ENCODE measurements at regions not wholly inside any gene's neighbourhood (a gene's known extent, or its start where the extent isn't known, plus 50 kb on each side); places are given as distances from the start of the nearest gene placed in this dataset.

DNA sequence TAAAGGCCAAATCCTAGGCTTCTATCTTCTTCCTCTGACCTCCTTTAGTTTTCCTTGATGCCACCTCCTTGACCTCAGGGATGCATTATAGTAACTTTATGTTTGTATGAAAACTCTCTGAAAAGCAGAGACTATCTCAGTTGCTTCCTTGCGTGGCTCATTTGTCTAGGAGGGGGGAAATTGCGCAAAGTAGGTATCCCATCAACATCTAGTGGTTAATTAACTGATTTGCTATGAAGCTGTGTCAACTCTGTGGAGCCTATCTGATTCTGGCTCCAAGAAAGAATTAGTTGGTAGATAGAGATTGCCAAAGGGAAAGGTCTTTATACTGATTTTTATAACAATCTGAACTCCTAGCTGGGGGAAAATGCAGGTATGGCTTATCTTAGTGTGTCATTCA is 82.1 kb upstream of the FRY start:
- H3K4me2 ChIP-seq (ENCODE audit: insufficient read depth, low read length) = no peak overlapping the region
- H3K27me3 ChIP-seq (ENCODE audit: insufficient read depth, low read length) = no peaks in the 10 kb centered on the region
- H2AFZ ChIP-seq (ENCODE audit: low read length) = no peak overlapping the region
- no peak overlapping the region for H3K27ac ChIP-seq (ENCODE audit: low read depth, low read length)
- no peaks in the 10 kb centered on the region for H3K36me3 ChIP-seq (ENCODE audit: insufficient read depth, low read length)
- no peak overlapping the region for H3K4me3 ChIP-seq (ENCODE audit: insufficient read depth, low read length)
- DNase-seq (ENCODE audit: insufficient read length, low spot score, missing footprints) = no peak
- H4K20me1 ChIP-seq (ENCODE audit: insufficient read depth, low read length) = no peaks in the 10 kb centered on the region
- no peaks in the 10 kb centered on the region for H3K9me3 ChIP-seq (ENCODE audit: low read depth, low read length)
- H3K79me2 ChIP-seq (ENCODE audit: insufficient read depth, low read length) = no peaks in the 10 kb centered on the region
- TF ChIP-seq, protein P1, sequence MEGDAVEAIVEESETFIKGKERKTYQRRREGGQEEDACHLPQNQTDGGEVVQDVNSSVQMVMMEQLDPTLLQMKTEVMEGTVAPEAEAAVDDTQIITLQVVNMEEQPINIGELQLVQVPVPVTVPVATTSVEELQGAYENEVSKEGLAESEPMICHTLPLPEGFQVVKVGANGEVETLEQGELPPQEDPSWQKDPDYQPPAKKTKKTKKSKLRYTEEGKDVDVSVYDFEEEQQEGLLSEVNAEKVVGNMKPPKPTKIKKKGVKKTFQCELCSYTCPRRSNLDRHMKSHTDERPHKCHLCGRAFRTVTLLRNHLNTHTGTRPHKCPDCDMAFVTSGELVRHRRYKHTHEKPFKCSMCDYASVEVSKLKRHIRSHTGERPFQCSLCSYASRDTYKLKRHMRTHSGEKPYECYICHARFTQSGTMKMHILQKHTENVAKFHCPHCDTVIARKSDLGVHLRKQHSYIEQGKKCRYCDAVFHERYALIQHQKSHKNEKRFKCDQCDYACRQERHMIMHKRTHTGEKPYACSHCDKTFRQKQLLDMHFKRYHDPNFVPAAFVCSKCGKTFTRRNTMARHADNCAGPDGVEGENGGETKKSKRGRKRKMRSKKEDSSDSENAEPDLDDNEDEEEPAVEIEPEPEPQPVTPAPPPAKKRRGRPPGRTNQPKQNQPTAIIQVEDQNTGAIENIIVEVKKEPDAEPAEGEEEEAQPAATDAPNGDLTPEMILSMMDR (IDR thresholded peaks at IDR 0.05; ENCODE audit: extremely low read depth, low read depth, low read length) = no peak
- H3K4me1 ChIP-seq (ENCODE audit: insufficient read depth, low read length) = peaks cover 35% of the 10 kb centered on the region

DNA sequence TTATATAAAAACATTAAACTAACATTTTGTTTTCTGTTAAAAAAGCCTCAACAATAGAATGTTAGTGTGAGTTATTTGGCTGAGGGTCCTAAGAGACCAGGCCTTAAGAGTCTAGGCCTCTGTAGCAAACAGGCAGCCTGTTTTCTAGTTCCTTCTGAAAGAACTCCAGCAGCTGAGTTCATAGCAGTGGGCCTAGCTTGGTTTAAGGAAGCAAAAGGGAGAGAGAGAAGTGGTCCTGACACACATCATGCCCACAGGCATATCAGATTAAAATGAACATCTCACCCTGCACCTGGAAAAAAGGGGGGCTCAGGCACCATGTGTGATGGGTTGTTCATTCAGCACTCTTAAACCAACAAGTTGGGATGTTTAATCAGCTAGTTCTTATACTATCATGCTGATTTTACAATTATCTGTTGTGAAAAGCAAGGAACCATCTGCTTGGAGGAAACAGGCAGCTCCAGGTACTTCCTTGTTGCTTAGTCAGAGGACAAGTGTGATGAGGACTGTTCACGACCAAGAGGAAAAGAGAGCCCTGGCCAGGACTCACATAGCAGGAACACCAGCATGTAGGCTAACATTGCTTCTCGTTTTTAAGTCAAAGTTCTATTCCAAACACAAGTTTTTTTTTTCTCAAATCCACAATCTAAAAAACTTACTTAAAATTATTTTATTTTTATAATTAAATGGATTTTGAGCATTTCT is 81.3 kb upstream of the FRY start:
- no peak overlapping the region for H3K4me3 ChIP-seq (ENCODE audit: insufficient read depth, low read length)
- H3K27ac ChIP-seq (ENCODE audit: low read depth, low read length) = no peak overlapping the region
- H3K79me2 ChIP-seq (ENCODE audit: insufficient read depth, low read length) = no peaks in the 10 kb centered on the region
- H3K4me2 ChIP-seq (ENCODE audit: insufficient read depth, low read length) = no peak overlapping the region
- H3K4me1 ChIP-seq (ENCODE audit: insufficient read depth, low read length) = peaks cover 28% of the 10 kb centered on the region
- no peaks in the 10 kb centered on the region for H4K20me1 ChIP-seq (ENCODE audit: insufficient read depth, low read length)
- H3K27me3 ChIP-seq (ENCODE audit: insufficient read depth, low read length) = no peaks in the 10 kb centered on the region
- DNase-seq (ENCODE audit: insufficient read length, low spot score, missing footprints) = no peak
- no peaks in the 10 kb centered on the region for H3K9me3 ChIP-seq (ENCODE audit: low read depth, low read length)
- no peaks in the 10 kb centered on the region for H3K36me3 ChIP-seq (ENCODE audit: insufficient read depth, low read length)
- no peak overlapping the region for H2AFZ ChIP-seq (ENCODE audit: low read length)
- TF ChIP-seq, protein P1 (IDR thresholded peaks at IDR 0.05; ENCODE audit: extremely low read depth, low read depth, low read length) = no peak

DNA sequence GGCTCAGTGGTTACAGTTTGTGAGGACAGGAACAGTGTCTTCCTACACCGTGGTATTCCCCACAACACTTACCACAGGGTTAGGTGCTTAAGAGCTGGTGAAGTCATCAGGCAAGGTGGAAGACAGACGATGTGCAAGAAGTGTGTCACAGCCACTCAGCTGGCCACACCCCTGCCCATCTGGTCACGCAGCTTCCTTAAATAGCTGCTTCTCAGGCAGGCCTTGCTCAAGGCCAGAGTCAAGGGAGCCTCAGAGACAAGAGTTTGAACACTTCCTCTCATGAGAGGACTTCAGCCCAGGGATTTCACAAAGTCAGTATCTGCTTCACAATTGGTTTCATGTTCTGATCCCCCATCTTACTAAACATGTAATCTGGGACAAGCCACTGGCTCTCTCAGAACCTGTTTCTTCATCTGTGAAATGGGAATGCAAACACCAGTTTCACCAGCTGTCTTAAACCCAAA is 80.3 kb upstream of the FRY start:
- no peak overlapping the region for H3K4me2 ChIP-seq (ENCODE audit: insufficient read depth, low read length)
- no peak overlapping the region for H2AFZ ChIP-seq (ENCODE audit: low read length)
- no peaks in the 10 kb centered on the region for H3K79me2 ChIP-seq (ENCODE audit: insufficient read depth, low read length)
- no peak overlapping the region for H3K4me3 ChIP-seq (ENCODE audit: insufficient read depth, low read length)
- H4K20me1 ChIP-seq (ENCODE audit: insufficient read depth, low read length) = no peaks in the 10 kb centered on the region
- H3K27ac ChIP-seq (ENCODE audit: low read depth, low read length) = no peak overlapping the region
- peaks cover 18% of the 10 kb centered on the region for H3K4me1 ChIP-seq (ENCODE audit: insufficient read depth, low read length)
- TF ChIP-seq, protein P1 (IDR thresholded peaks at IDR 0.05; ENCODE audit: extremely low read depth, low read depth, low read length) = no peak
- H3K9me3 ChIP-seq (ENCODE audit: low read depth, low read length) = no peaks in the 10 kb centered on the region
- no peaks in the 10 kb centered on the region for H3K27me3 ChIP-seq (ENCODE audit: insufficient read depth, low read length)
- no peaks in the 10 kb centered on the region for H3K36me3 ChIP-seq (ENCODE audit: insufficient read depth, low read length)
- no peak for DNase-seq (ENCODE audit: insufficient read length, low spot score, missing footprints)

DNA sequence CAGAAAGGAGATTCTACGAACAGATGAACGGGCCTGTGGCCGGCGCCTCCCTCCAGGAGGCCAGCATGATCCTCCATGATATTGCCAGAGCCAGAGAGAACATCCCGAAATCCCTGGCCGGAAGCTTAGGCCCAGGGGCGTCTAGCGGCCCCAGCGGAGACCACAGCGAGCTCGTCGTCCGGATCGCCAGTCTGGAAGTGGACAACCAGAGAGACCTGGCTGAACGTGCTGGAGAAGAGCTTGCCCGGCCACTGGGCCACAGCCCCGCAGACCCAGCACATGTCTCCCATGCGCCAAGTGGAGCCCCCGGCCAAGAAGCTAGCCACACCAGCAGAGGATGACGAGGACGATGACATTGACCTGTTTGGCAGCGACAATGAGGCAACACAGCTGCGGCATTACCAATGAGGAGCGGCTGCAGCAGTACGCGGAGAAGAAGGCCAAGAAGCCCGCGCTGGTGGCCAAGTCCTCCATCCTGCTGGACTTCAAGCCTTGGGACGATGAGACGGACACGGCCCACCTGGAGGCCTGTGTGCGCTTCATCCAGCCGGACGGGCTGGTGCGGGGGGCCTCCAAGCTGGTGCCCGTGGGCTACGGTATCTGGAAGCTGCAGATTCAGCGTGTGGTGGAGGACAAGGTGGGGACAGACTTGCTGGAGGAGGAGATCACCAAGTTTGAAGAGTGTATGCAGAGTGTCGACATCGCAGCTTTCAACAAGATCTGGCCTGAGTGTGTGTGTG is 78.8 kb upstream of the FRY start:
- Histone ChIP-seq H3K36me3 (ENCODE audit: insufficient read depth, low read length) (no peaks in the 10 kb centered on the region), H3K4me3 (ENCODE audit: insufficient read depth, low read length) (no peak overlapping the region), H3K4me1 (ENCODE audit: insufficient read depth, low read length) (peaks cover 7% of the 10 kb centered on the region), H3K79me2 (ENCODE audit: insufficient read depth, low read length) (no peaks in the 10 kb centered on the region), H4K20me1 (ENCODE audit: insufficient read depth, low read length) (no peaks in the 10 kb centered on the region), H3K9me3 (ENCODE audit: low read depth, low read length) (no peaks in the 10 kb centered on the region), H3K4me2 (ENCODE audit: insufficient read depth, low read length) (no peak overlapping the region), H3K27me3 (ENCODE audit: insufficient read depth, low read length) (no peaks in the 10 kb centered on the region), H2AFZ (ENCODE audit: low read length) (no peak overlapping the region), H3K27ac (ENCODE audit: low read depth, low read length) (no peak overlapping the region)
- no peak for DNase-seq (ENCODE audit: insufficient read length, low spot score, missing footprints)
- TF ChIP-seq, protein P1 (IDR thresholded peaks at IDR 0.05; ENCODE audit: extremely low read depth, low read depth, low read length) = no peak

Data from osteoblast (primary cell).